GM19467 (cell line): ENCODE measurements at regions not wholly inside any gene's neighbourhood (a gene's known extent, or its start where the extent isn't known, plus 50 kb on each side); places are given as distances from the start of the nearest gene placed in this dataset.
"Not testable (repeated sequence)": the region's sequence is repeated elsewhere in the genome, so short reads cannot be mapped to it uniquely, and the experiment has no call there.

Experiments used
- ATAC-seq: cut with Tn5 transposase; IDR thresholded peaks from one replicate; pipeline ENCODE4 v1.9.1; 2021; ENCODE audit warnings: mild to moderate bottlenecking, moderate library complexity; ENCODE audit not compliant: unreplicated experiment

- ATAC-seq, result not testable (repeated sequence)
Measured at GRCh38 chr14:87734577-87735360, 258.2 kb downstream of the GALC start.

GRCh38 chr14:87733115-87733514, 259.9 kb downstream of the GALC start:
- not testable (repeated sequence) for ATAC-seq

GRCh38 chr14:87732562-87732961, 260.4 kb downstream of the GALC start:
- ATAC-seq, result no peak

DNA sequence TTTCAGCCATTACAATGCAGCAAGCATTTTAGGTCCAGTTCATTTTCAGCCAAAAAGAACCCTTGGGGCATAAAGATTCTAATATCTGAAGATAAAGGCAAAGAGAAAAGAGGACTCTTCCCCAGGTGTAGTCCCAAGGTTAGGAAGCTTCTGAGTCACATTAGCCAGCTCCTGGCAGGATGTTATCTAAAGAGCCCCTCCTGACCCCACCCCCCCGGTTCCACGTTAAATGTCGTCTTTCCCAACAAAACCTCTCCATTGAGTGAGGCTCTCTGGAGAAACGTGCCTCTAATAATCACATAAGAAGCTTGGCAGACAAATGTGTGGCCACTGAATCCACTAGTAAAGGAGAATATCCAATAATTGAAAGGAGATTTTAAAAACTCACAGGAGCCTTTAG, 267.7 kb downstream of the GALC start:
- no peak for ATAC-seq

DNA sequence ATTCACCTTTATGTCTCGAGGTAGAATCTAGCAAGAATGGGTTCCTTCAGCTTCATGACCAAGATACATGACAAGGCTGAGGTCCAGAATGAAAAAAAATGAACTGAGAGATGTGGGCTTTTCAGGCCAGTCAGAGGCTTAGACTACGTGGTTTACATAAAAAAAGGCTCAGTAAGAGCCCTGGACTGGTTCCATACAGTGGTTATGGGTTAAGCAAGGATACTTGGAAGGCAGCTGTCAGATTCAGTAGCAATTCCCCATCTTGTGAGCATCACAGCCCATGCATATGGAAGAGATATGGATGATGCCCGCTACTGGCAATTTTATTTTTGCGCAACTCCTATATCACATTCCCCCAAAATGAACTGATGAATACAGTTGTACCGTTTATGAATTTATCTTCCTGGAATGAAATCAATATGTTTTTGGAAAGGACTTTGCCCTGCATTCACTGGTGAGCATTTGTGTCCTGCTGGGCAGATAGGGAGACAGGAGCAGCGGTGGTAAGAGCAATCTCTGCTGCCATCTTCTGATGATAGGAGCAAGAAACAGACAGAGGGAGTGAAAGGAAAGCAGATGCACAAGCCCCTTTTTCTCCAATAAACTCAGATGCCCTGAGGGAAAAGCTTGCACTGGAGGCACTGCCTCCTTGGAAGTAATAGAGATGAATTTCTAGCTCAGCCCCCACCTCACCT, 280.4 kb downstream of the GALC start:
- no peak for ATAC-seq

GRCh38 chr14:87705439-87705896, 287.5 kb downstream of the GALC start:
- no peak for ATAC-seq

GRCh38 chr14:87698481-87698880, 294.5 kb downstream of the GALC start:
- no peak for ATAC-seq

GRCh38 chr14:87696485-87696884, 296.5 kb downstream of the GALC start:
- no peak for ATAC-seq

GRCh38 chr14:87691042-87691881, 301.7 kb downstream of the GALC start:
- ATAC-seq, result no peak

GRCh38 chr14:87690076-87690613, 302.8 kb downstream of the GALC start:
- ATAC-seq, result no peak

GRCh38 chr14:87688524-87688923, 304.5 kb downstream of the GALC start:
- no peak for ATAC-seq

- ATAC-seq, result no peak
Measured at GRCh38 chr14:87687420-87687819, 305.6 kb downstream of the GALC start.

DNA sequence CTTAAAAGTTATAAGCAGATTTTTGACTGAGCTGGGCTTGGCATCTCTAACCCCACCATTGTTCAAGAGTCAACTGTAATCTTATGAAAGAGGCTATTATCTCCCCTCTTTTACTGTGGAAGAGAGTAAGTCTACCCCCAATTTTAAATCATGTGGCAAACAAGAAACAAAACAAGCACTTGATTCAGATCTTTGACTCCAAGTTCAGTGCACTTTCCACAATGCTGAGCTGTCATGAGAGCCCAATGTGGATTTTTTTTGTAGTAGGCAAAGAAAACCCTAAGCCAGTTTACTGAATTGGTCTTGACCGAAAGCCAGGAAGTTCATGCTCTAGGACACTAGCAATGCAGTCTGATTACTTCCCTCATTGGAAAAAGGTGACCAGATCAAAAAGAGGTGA, 306.2 kb downstream of the GALC start:
- ATAC-seq, result no peak

DNA sequence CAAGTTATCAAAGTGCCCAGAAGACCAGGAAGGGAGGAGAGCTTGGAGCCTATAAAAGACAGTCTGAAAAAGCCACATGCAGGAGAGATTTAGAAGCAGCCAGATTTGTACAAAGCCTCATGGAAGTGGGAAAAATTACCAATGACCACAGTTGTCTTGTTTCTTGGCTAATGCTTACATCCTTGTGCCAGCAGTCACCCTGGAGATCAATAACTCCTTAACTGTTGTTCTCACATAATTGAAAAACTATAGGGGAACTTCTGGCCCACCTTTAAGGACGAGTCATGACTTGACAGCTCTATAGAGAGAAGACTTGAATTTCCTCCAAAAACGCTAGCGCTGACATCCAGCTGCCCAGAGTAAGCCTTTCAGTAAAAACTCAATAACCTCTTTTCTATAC, 313.1 kb downstream of the GALC start:
- ATAC-seq, result no peak

DNA sequence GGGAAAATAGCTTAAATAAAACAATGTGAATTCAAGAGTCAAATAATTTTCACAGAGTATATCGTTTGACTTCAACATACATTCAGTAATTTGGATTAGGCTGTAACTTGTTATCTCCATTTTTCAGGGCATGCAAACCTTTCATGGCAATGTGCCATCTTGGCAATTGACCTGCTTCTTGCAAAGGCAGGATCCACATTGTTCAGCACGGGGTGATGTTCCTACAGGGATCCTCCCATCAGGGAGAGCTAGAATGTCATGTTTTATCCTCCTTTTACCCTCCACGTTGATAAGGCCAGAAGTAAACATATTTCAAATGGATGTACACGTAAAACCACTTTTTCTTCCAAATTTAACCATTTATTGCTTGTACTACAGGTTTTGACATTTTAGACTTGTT, 314.4 kb downstream of the GALC start:
- no peak for ATAC-seq

DNA sequence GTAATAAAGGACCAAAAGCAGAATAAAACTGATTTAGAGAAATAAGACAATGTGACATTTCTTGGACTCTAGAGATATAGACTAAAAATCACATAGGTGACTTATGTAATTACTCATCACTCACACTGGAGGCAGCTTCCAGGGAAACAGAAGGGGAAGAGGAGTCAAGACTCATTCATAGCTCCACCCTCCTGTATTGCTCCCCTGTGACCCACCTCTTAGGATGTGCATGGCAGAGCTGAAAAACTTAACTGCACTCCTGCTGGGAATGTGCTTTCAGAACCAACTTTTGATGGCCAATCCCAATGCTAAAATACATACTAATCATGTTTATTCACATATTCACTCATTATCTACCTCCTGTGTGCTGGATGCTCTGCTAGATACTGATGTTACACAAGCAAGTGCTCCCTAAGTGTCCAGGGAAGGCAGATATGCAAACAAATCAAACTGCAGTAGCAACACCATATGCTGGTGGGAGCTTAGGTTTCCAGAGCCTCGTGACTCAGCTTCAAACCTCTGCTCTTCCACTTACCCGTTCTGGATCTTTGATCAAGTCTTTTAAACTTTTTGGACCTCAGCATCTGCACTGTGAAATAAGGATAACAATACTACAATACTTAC, 316.1 kb downstream of the GALC start:
- ATAC-seq, result no peak

GRCh38 chr14:87667659-87668058, 325.3 kb downstream of the GALC start:
- ATAC-seq, result no peak

DNA sequence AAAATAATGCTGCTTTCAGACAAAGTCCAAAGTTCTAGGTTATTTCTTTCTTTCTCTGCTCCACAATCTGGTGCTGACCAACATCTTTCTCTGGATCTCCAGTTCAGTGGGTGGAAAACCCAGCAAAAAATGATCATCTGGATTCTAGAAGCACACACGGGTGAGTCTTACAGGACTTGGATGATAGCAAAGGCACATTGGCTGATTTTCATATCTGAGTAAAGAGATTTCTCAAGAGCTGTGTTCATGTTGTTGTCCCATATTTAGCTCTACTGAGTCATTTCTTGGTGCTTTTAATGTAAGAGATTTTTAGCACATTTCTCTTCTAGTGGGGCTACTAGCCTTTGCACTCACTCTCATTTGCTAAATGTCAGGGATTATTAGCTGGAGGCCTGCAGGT, 336.7 kb downstream of the GALC start:
- ATAC-seq, result no peak

GRCh38 chr14:87652278-87652677, 340.7 kb downstream of the GALC start:
- no peak for ATAC-seq

DNA sequence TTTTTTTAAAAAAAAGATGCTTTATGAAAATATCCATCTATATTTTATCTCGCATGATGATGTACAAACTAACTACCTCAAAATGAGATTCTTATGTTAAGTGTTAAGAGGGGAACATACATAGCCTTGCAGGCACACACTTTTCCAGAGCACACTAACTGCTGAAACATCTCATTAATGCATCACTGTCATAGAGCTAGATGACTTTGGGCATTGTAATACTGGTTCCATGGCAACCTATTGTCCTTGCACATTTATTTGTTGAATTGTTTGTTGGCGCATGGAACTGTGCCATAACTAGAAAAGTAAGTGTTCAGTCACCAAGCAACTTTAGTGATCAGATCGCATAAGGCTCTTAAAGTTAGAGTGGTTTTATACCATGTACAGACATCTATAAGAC, 348.3 kb downstream of the GALC start:
- ATAC-seq, result no peak

DNA sequence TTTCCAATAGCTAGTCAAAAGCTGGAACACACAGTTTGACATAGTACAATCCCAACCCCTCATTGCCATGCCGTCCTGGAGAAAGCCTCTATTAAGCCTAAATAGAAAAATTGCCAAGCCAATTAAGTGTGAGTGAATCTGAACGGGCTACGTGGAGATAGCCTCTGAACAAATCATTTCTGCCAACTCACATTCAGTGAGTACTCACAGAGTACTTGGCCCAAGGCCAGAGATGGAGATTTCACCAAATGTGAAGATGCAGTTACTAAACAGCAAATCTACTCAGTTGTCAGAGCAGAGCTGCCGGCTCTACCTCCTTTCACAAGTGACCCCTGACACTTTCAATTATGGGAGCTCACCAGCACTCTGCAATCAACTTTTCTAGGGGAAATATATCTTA, 350.0 kb downstream of the GALC start:
- ATAC-seq, result no peak
